LoVo (cell line): ENCODE measurements at regions not wholly inside any gene's neighbourhood (a gene's known extent, or its start where the extent isn't known, plus 50 kb on each side); places are given as distances from the start of the nearest gene placed in this dataset.
"Not testable (repeated sequence)": the region's sequence is repeated elsewhere in the genome, so short reads cannot be mapped to it uniquely, and the experiment has no call there.

Experiments used
- DNase-seq: peaks from one replicate; pipeline ENCODE4 v3.0.0-alpha.2; 2016; ENCODE audit warnings: low spot score

GRCh38 chr2:110335415-110336049 lies 123.2 kb upstream of the MTLN start:
- DNase-seq: not testable (repeated sequence)

GRCh38 chr2:110333114-110334095 lies 121.1 kb upstream of the MTLN start:
- DNase-seq: not testable (repeated sequence)

GRCh38 chr2:110331625-110332024 lies 119.3 kb upstream of the MTLN start:
- DNase-seq: not testable (repeated sequence)

GRCh38 chr2:110329760-110330159 lies 117.4 kb upstream of the MTLN start:
- not testable (repeated sequence) for DNase-seq

- DNase-seq: not testable (repeated sequence)
Observed at GRCh38 chr2:110329158-110329557, 116.8 kb upstream of the MTLN start.

GRCh38 chr2:110328677-110329076 lies 116.3 kb upstream of the MTLN start:
- not testable (repeated sequence) for DNase-seq

GRCh38 chr2:110323832-110324231 lies 111.5 kb upstream of the MTLN start:
- DNase-seq: not testable (repeated sequence)

GRCh38 chr2:110322535-110322934 lies 110.2 kb upstream of the MTLN start:
- not testable (repeated sequence) for DNase-seq

GRCh38 chr2:110320834-110321563 lies 108.7 kb upstream of the MTLN start:
- DNase-seq: not testable (repeated sequence)

GRCh38 chr2:110318898-110319297 lies 106.6 kb upstream of the MTLN start:
- not testable (repeated sequence) for DNase-seq

- not testable (repeated sequence) for DNase-seq
Observed at GRCh38 chr2:110317377-110317776, 105.0 kb upstream of the MTLN start.

GRCh38 chr2:110316051-110316865 lies 103.9 kb upstream of the MTLN start:
- not testable (repeated sequence) for DNase-seq

GRCh38 chr2:110315054-110315820 lies 102.9 kb upstream of the MTLN start:
- not testable (repeated sequence) for DNase-seq

- DNase-seq: not testable (repeated sequence)
Observed at GRCh38 chr2:110314472-110314871, 102.1 kb upstream of the MTLN start.

GRCh38 chr2:110313032-110313431 lies 100.7 kb upstream of the MTLN start:
- not testable (repeated sequence) for DNase-seq

GRCh38 chr2:110311713-110312444 lies 99.5 kb upstream of the MTLN start:
- not testable (repeated sequence) for DNase-seq

GRCh38 chr2:110310988-110311475 lies 98.7 kb upstream of the MTLN start:
- not testable (repeated sequence) for DNase-seq

- not testable (repeated sequence) for DNase-seq
Observed at GRCh38 chr2:110308728-110309127, 96.4 kb upstream of the MTLN start.

- DNase-seq: not testable (repeated sequence)
Observed at GRCh38 chr2:110292807-110293206, 80.5 kb upstream of the MTLN start.
